Activated T-cell treated with anti-CD3 and anti-CD28 coated beads, Interleukin-2, amount 50 U/mL, for 1 hour (primary cell): ENCODE measurements at regions not wholly inside any gene's neighbourhood (a gene's known extent, or its start where the extent isn't known, plus 50 kb on each side); places are given as distances from the start of the nearest gene placed in this dataset.
"Not testable (repeated sequence)": the region's sequence is repeated elsewhere in the genome, so short reads cannot be mapped to it uniquely, and the experiment has no call there.

ENCODE experiments used
- DNase-seq: peaks from one replicate; pipeline ENCODE4 v3.0.0-alpha.2; 2020

DNA sequence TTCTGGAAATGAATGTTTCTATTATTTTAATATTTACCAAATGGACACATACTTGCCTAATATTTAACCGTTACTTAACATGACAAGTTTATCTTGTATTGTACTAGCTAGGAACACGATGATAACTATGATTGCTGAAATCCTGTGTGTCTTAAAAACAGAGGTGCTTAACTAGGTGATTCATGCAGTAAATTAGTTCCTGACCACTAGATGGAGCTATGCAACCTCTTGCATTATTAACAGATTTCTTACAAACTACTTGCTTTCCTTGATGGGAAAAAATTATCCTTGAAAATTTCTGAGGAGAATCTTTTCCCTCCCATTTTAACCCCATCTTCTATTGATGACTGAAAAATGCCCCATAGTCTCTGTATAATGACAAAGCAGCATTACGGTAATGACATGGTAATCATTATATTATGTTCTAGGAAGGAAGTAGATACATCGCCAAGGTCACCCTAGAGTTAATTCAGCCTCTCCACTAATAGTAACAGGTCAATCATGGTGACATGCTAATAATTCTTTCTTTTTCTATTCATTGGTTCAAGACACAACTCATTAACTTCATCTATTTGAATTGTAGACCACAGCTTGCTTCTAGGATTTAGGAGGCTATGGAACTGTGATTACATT is 844.2 kb downstream of the RAPGEF2 start:
- no peak for DNase-seq

DNA sequence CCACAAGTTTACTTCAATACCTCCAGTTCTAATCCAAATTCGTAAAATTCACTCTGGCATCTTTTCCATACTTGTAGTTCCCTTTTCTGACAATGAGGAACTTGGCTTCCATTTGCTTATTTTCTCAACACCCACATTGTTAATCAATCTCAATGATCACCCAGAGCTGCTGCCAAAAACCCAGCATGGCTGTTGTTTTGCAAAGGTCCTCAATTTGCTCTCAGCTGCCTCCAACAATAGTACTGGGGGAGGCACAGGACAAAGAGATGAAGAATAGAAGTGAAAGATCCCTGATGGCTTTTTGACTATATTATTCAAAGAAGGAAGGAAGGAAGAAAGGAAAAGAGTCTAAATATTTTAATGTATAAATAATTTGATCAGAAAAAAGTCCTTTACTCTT is 847.8 kb downstream of the RAPGEF2 start:
- no peak for DNase-seq

DNA sequence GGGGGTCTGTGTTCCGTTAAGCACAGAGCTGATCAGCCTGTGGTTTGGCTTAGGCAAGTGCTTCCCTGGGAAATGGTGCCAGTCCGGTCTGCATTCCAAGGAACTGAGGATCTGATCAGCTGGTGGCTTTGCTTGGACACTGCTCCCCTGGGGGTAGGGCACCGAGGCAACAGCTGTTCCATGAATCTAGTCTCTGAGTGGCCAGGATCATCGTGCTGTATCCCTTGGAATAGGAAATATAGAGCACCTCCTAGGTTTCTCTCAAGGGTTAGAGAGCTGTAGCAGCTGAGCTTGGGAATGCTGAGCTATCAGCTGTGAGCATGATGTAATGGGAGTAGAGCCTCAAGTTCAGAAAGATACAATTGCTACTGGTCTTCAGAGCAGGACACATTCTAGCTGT is 863.9 kb downstream of the RAPGEF2 start:
- no peak for DNase-seq

DNA sequence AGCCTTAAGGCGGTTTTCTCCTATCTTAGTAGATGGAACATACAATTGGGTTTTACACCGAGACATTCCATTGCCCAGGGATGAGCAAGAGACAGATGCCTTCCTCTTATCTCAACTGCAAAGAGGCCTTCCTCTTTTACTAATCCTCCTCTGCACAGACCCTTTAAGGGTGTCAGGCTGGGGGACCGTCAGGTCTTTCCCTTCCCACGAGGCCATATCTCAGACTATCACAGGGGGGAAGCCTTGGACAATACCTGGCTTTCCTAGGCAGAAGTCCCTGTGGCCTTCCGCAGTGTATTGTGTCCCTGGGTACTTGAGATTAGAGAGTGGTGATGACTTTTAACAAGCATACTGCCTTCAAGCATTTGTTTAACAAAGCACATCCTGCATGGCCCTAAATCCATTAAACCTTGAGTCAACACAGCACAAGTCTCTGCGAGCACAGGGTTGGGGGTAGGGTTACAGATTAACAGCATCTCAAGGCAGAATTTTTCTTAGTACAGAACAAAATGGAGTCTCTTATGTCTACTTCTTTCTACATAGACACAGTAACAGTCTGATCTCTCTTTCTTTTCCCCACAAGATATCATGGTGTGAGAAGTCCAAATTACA is 874.1 kb downstream of the RAPGEF2 start:
- not testable (repeated sequence) for DNase-seq

DNA sequence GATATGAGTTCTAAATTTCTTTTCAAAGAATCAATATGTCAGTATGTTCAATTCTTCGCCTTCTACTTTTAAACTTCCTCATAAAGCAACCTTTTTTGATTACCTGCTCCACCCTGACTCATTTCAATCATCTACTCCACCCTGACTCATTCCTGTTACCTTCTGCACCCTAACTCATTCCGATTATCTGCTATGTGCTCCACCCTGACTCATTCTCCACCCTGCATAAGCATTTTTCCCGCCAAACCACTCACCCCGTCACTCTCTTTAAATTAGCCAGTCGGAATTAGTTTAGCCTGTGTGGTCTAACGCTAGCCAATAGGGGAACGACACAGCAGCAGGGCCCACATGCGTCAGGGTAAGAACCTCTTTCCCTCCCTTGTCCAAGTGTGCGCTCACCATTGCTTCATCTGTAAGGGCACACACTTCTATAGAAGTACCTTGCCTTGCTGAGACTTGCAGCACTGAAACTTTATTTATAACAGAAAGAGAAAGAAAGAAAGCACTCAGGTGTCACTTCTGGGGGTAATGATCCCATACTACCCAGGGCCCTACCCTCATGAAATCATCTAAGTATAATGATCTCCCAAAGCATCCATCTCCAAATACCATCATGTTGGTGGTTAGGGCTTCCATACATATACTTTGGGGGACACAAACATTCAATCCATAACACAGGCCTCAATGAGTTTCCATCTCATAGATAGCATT is 875.2 kb downstream of the RAPGEF2 start:
- DNase-seq: no peak

DNA sequence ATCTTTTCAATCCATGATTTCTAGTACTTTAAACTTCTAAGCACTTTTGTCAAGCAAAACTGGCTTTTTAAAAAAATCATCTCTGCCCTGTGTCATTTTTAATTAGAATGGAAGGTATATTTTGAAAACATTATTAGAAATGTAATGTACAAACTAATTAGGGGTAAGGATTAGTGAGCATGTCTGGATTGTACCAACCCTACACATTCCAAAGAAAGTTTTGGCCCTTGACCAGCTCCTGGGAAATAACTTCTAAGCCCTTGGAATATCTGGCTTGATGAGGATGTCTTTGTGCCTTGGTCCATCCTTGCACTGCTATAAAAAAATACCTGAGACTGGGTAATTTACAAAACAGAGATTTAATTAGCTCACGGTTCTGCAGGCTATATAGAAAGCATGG is 876.5 kb downstream of the RAPGEF2 start:
- DNase-seq: no peak

DNA sequence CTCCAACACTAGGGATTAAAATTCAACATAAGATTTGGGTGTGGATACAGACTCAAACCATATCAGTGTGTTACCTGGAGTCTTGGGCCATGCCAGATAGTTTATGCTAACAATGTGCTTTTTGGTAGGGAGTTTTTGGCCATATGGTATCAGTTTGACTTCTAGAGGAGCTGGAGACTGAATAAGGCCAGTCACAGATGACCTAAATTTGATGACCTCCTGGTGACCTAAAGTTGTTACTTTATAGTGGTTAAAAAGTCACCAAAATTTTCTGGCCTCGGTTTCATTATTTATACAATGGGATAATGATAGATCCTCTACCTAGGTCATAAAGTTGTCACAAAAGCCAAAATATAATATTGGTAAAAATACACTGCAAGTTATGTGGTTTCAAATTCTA is 877.1 kb downstream of the RAPGEF2 start:
- DNase-seq: no peak

DNA sequence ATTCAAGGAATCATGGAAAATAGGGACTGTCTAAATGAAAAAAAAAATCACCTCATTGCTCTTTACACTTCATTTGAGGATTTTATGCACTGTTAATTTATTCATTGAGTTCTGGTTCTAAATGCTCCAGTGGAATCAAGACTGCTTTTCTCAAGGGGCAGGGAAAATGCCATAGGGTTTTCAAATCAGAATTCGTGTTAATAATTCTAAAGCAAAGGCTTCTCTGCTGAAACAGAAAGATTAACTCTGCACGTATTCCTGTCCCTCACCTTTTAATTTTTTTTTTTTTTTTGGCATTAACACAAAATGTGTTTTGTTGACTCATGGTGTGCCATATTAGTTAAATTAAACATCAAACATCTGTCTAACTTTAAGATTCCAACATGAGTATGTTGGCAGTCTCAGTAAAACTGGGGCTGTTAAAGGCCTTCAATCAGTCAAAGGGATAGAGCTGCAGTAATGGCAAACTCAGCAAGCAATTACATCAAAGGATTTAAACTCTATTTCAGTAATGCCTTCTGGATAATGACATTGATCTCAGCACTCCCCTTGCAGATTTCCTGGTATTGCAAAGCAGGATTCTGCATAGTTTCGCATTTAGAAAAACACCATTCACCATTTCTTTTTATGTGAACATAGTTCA is 878.1 kb downstream of the RAPGEF2 start:
- DNase-seq: no peak

DNA sequence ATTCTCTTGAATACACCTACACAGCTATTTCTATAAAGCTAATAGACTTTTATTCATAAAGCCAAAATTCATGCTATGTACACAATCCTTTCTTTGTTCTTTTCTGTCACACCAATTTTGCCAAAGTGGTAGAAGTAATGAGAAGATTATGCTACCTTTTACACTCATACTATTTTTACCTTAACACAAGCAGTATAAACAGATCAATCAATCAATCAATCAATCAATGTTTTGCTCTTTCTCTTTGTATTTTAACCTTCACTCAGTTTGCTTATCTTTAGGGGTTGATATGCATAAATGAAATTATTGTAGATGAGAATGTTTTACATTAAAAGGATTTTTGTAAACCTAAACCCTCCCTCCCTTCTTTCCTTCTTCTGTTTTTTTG is 878.6 kb downstream of the RAPGEF2 start:
- no peak for DNase-seq

DNA sequence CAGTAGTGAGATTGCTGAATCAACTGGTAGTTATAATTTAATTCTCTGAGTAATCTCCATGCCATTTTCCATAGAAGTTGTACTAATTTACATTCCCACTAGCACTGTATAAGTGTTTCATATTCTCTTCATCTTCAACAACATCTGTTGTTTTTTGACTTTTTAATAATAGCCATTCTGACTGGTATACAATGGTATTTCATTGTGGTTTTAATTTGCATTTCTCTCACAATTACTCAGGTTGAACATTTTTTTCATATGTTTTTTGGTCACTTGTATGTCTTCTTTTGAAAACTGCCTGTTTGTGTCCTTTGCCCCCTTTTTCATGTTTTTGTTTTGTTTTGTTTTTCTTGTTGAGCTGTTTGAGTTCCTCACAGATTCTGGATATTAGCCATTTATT is 880.2 kb downstream of the RAPGEF2 start:
- no peak for DNase-seq

DNA sequence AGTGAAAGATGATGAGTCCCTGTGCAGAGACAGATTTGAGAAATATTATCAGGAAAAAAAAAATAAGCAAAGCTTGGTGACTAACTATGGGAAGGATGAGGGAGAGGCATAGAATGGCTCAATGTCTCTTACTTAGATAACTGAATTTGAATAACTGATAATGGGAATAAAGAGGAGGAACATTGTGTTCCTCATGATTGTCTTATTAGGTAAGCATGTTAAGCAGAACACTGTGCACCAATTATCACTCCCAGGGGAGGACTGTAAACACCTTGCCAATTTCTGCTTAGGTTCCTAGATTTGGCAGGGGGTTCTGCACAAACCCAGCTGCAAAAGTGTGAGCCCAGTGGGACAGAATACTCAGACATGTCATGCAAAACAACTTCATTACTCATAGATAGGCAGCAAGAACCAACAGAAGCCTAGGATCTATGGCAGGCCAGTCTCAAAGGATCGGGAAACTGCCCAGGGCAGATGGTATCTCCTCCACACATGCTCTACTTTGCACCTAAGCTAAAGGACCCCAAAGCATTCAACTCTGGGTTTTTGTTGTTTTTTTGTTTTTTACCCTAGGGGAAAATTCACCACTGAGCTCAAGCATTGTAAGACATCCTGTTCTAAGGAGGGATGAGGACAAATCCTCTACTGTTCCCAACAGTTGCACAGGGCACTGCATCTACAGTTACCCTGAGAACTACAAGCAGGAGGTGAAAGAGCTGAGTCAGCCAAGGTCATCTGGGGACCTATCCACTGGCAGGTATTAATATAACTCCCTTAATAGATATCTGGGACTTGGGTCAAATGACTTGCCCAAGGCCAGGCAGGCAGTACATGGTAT is 907.0 kb downstream of the RAPGEF2 start:
- DNase-seq: no peak

DNA sequence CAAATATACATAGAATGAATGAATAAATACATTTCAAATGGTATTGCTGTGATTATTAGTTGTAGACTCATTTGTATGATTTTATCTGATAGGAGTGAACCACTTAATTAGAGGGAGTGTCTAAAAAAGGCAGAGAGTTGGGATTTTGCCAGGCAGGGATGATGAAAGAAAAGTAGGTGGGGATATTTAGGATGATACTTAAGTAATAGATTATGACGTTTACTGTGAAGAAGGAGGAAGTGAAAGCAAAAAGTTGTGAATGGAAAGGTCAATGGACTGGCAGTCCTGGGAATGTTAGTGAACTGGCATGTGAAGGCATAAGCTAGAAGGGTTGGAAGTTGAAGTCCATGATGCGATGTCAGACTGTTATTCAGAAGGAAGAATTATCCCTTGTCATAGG is 917.1 kb downstream of the RAPGEF2 start:
- no peak for DNase-seq

DNA sequence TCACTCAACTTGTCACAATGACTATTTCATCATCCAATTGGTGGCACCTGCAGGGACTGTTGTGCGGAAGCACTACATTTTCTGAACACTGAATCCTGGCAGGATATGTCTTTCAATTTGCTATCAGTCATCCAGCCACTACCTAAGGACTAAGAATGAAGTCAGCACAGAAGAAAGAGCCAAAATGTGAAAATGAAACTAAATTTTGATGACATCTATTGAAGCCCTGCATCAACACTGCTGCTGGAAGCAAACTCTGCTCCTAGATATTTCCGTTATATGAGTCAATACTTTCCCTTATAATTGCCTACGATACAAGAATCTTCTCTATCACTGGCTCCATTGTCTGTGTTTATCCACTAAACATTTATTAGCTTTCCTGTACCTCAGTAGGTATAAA is 917.9 kb downstream of the RAPGEF2 start:
- no peak for DNase-seq

DNA sequence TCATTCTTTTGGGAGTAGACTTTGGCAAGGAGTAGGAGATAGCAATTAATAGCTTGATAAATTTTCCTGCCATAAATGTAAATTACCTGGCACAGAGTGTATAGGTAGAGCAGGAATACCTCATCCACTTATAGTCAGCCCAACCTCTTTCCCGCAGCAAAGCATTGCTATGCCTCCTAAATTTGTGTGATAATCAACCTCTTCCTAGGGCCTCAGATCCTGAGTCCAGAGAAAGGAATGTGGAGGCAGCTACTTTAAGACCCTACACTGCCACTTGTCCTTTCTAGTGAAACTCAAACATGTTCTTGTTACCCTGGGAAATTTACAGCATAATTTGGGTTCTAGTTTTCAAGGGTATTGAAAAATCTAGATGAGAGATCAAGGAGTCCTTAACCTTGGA is 919.0 kb downstream of the RAPGEF2 start:
- DNase-seq: no peak

DNA sequence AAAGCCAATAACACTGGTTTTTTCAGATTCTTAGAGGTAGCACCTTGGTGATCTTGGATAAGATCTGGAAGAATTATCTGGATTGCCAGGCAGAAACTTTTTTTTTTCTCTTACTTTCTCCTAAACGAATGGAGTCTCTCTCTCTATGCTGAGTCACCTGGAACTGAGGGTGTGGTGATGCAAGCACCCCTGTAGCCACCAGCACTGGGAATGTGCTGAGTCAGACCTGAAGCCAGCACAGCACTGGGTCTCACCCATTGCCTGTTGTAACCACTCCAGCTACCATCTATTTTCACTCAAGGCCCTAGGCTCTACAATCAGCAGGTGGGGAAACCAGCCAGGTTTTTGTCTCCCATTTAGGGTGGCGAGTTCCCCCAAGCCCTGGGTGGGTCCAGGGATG is 923.8 kb downstream of the RAPGEF2 start:
- DNase-seq: no peak

DNA sequence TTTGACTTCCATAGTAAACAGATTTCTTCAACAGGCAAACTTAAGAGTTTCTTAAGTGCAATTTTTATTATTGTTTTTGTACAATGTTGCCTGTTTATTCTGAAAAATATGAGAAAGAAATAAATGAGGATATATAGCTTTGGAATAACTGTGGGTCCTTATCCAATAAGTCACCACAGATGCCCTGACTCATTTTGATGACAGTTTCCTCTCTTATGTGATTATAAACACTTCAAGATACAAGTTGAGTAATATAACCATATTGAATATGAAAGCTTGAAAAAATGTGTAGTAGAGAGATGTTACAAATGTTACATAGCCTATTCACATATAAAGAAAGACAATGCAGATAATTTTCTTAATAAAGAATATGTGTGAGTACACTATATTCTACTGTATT is 931.6 kb downstream of the RAPGEF2 start:
- no peak for DNase-seq

DNA sequence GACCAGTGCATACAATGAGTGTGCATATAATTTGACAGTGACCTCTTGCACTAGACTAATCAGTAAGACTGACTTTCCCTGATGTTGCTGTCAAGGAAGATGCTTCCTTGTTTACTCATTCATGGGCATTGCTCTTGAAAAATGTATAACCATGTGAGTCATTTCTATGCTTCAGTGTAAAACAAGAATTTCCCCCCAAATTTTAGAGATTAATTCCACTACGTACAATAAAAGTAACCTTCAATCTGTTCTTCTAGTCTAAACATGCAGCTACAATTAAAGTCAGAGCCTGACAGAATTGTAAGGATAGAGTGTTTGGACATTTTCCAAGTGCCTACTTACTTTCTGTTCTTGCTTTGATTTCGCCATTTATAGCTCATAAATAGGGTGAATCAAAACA is 935.7 kb downstream of the RAPGEF2 start:
- no peak for DNase-seq

DNA sequence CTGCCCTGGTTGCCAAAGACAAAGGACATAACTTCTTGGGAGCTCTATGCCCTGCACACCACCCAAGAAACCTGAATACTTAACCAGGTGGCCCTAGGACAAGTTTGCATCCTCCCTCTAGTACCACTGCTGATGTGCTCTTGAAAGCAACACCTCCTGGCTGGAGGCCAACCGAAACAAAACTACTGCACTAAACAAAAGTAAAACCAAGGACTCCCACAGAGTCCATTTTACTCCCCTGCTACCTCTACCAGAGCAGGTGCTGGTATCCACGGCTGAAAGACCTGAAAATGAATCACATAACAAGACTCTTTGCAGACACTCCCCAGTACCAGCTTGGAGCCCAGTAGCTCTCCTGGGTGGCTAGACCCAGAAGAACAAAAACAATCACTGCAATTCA is 941.8 kb downstream of the RAPGEF2 start:
- no peak for DNase-seq

DNA sequence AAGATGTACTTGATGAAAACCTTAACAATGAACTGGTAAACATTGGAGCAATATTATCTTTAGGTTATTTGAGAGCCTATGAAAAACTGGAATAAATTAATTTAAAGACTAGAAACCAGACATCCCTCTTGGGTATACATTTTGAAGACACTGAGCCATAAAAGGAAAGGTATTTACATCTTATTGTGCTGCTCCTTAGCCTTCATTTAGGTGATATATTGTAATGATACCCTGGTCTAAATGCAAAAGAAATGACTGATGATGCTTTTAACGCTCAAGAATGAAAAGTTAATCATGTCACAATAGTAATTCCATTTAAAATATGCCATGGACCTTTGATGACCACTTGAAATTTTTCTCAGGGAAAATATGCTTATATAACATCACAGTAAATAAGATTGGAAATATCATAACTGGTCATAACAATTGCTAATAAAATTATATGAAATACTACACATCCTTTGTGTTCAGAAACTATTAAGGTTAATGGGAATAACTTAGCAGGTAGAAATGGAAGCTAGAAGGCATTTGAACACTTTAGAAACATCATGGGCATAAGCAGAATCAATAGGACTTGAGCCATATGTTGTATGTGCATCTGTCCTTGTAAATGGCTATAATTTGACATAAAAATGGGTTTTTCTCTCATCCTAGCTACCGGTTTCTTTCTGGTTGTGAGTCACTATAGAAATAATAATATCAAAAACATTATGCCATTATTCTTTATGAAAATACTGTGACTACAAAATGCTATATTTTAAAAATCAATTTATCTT is 979.7 kb downstream of the RAPGEF2 start:
- DNase-seq: no peak

DNA sequence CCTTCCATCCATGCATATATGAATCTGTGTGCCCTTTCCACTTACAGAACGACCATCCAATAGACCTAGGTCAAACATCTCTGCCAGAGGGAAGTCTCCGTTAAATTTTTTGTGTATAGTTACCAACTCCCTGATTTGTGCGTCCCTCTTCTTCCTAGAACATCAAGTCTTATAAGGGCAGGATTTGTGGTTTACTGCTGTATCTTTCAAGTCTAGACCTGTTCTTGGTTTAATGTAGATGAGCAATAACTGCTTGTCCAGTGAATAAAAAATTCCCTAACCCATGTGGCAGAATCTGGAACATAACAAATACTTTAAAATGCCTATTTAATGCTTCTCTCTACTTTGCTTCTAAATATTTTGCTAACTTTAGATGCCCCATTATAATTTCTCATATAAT is 988.8 kb downstream of the RAPGEF2 start:
- DNase-seq: no peak

DNA sequence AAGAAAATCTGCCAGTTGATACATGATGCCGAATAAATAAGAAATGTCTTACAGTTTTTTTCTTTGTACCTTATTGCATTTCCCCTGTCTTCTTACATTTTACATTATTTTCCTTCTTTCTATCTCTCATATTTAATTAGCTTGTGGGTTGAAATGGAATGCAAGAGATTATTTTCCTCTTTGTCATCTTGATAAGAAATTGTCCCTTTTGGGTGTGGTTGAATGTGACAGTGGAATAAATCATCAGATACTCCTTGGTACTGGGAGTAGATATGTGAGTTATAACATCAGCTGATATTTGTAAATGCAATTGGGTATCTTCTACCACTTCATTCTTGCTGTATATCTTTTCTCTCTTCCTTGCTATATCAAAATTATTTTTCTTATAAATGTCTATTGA is 997.4 kb downstream of the RAPGEF2 start:
- no peak for DNase-seq

DNA sequence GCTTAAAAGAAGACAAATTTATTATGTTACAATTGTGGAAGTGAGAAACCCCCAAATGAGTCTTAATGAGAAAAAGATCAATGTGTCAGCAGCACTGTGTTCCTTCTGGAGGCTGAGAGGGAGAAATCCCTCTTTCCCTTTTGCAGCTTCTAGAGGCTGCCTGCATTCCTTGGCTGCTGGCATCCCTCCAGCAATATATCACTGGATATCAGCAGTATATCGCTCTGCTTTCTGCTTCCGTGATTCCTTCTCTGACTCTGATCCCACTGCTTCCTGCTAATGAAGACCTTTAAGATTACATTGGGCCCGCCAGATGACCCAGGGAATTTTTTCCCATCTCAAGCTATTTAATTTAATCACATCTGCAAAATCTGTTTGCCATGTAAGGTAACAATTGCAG is 1008.0 kb downstream of the RAPGEF2 start:
- DNase-seq: no peak
